Erythroblast (primary cell): ENCODE measurements at regions not wholly inside any gene's neighbourhood (a gene's known extent, or its start where the extent isn't known, plus 50 kb on each side); places are given as distances from the start of the nearest gene placed in this dataset.

Experiments used
- GATA1 ChIP-seq: IDR thresholded peaks from 2 replicates; pipeline ENCODE4 v1.6.1; 2011; ENCODE audit warnings: low read depth, mild to moderate bottlenecking, control low read depth, low read length, moderate library complexity
- POLR2A ChIP-seq: IDR thresholded peaks from 2 replicates; pipeline ENCODE4 v1.6.1; 2011; ENCODE audit warnings: mild to moderate bottlenecking, low read length

- no peak for TF ChIP-seq POLR2A
- TF ChIP-seq GATA1, result no peak
Measured at GRCh38 chr3:194879991-194880939, 194.6 kb downstream of the FAM43A start.
